Loucy (cell line): ENCODE measurements at regions not wholly inside any gene's neighbourhood (a gene's known extent, or its start where the extent isn't known, plus 50 kb on each side); places are given as distances from the start of the nearest gene placed in this dataset.

ENCODE experiments used
- H2AFZ ChIP-seq: fragments of 200-600 bp; sonication (generic); 2 replicates; pipeline ENCODE4 v1.6.0; 2016; ENCODE audit warnings: antibody characterized with exemption, mild to moderate bottlenecking, low read length, moderate library complexity
- H3F3A ChIP-seq: fragments of 200-600 bp; 2 replicates; pipeline ENCODE4 v1.6.0; 2016; ENCODE audit warnings: antibody characterized with exemption, low read depth, mild to moderate bottlenecking
- H3K27me3 ChIP-seq: fragments of 200-600 bp; sonication (generic); 2 replicates; pipeline ENCODE4 v1.6.1; 2014; ENCODE audit warnings: low read length, mild to moderate bottlenecking; ENCODE audit not compliant: insufficient read depth, poor library complexity, severe bottlenecking
- H3K36me3 ChIP-seq: fragments of 200-600 bp; sonication (generic); 2 replicates; pipeline ENCODE4 v1.6.1; 2016; ENCODE audit warnings: low read length; ENCODE audit not compliant: insufficient read depth
- H3K4me1 ChIP-seq: fragments of 200-600 bp; sonication (generic); 2 replicates; pipeline ENCODE4 v1.5.1; 2014; ENCODE audit warnings: low read length, mild to moderate bottlenecking; ENCODE audit not compliant: insufficient read depth, poor library complexity, severe bottlenecking
- H3K4me2 ChIP-seq: fragments of 200-600 bp; sonication (generic); 2 replicates; pipeline ENCODE4 v1.6.0; 2014; ENCODE audit warnings: antibody characterized with exemption, low read length, low read depth, mild to moderate bottlenecking; ENCODE audit not compliant: poor library complexity, severe bottlenecking
- H3K4me3 ChIP-seq: fragments of 200-600 bp; sonication (generic); 2 replicates; pipeline ENCODE4 v1.5.1; 2014; ENCODE audit warnings: low read length, mild to moderate bottlenecking, mixed read lengths; ENCODE audit not compliant: poor library complexity, severe bottlenecking
- H3K79me2 ChIP-seq: fragments of 200-600 bp; sonication (generic); 2 replicates; pipeline ENCODE4 v1.6.1; 2014; ENCODE audit warnings: low read length; ENCODE audit not compliant: insufficient read depth
- H3K9ac ChIP-seq: fragments of 200-600 bp; sonication (generic); 2 replicates; pipeline ENCODE4 v1.6.0; 2014; ENCODE audit warnings: mild to moderate bottlenecking, low read depth, low read length, moderate library complexity; ENCODE audit not compliant: poor library complexity, severe bottlenecking
- H3K9me2 ChIP-seq: fragments of 200-600 bp; sonication (generic); replicated peaks from 2 replicates; pipeline ENCODE4 v1.6.1; 2016; ENCODE audit warnings: low read depth, low read length, mixed read lengths
- H3K9me3 ChIP-seq: fragments of 200-600 bp; sonication (generic); 2 replicates; pipeline ENCODE4 v1.6.1; 2014; ENCODE audit warnings: mild to moderate bottlenecking, antibody characterized with exemption, low read length, low read depth; ENCODE audit not compliant: insufficient read depth
- H4K20me1 ChIP-seq: fragments of 200-600 bp; sonication (generic); 2 replicates; pipeline ENCODE4 v1.6.0; 2014; ENCODE audit warnings: antibody characterized with exemption, low read length, mild to moderate bottlenecking; ENCODE audit not compliant: insufficient read depth, poor library complexity, severe bottlenecking
- EZH2phosphoT487 ChIP-seq: fragments of 200-600 bp; IDR thresholded peaks from 2 replicates; pipeline ENCODE4 v1.6.1; 2018; ENCODE audit warnings: antibody characterized with exemption, mild to moderate bottlenecking, moderate library complexity, borderline replicate concordance
- TF ChIP-seq, protein P1 (sequence below): fragments of 200-600 bp; sonication (generic); conservative IDR thresholded peaks from 2 replicates; pipeline ENCODE4 v1.5.1; 2014; ENCODE audit warnings: mild to moderate bottlenecking, antibody characterized with exemption, low read length

DNA sequence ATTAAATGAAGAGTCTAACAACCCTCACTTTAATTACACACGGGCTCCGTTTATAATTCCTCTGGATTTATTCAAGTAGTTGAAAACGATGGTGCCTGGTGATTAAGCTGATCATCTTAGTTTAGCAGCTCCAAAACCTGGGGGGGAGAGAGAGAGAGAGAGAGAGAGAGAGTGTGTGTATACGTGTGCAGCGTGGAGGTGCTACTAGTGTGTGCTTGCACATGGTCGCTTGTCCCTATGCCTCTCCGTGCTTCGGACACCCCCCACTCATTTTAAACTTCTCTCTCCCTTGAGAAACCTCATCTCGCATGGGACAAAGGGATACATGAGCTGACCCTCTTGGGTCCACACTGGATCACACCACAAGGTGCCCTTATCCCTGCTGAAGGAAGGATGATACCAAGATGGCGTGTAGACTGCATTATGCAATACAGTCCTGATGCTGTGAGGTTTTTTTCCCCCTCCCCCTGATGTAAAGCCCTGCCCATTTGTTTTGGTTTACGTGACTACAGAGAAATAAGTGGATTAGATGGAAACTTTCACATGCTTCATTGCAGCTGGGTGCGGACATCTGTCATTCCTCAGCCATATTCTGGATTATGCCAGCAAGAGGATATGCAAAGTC is 320.8 kb downstream of the ZNF536 start:
- no peaks in the 10 kb centered on the region for H3K79me2 ChIP-seq
- no peaks in the 10 kb centered on the region for H3K9me2 ChIP-seq
- H3K9ac ChIP-seq, result no peak overlapping the region
- no peak overlapping the region for H3K4me3 ChIP-seq
- H3K9me3 ChIP-seq, result no peaks in the 10 kb centered on the region
- TF ChIP-seq, protein P1, sequence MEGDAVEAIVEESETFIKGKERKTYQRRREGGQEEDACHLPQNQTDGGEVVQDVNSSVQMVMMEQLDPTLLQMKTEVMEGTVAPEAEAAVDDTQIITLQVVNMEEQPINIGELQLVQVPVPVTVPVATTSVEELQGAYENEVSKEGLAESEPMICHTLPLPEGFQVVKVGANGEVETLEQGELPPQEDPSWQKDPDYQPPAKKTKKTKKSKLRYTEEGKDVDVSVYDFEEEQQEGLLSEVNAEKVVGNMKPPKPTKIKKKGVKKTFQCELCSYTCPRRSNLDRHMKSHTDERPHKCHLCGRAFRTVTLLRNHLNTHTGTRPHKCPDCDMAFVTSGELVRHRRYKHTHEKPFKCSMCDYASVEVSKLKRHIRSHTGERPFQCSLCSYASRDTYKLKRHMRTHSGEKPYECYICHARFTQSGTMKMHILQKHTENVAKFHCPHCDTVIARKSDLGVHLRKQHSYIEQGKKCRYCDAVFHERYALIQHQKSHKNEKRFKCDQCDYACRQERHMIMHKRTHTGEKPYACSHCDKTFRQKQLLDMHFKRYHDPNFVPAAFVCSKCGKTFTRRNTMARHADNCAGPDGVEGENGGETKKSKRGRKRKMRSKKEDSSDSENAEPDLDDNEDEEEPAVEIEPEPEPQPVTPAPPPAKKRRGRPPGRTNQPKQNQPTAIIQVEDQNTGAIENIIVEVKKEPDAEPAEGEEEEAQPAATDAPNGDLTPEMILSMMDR, result no peak
- no peak for TF ChIP-seq EZH2phosphoT487
- H3K27me3 ChIP-seq, result no peaks in the 10 kb centered on the region
- H3K4me1 ChIP-seq, result no peaks in the 10 kb centered on the region
- H2AFZ ChIP-seq, result no peak overlapping the region
- no peak overlapping the region for H3K4me2 ChIP-seq
- H3K36me3 ChIP-seq, result no peaks in the 10 kb centered on the region
- no peaks in the 10 kb centered on the region for H3F3A ChIP-seq
- no peaks in the 10 kb centered on the region for H4K20me1 ChIP-seq

DNA sequence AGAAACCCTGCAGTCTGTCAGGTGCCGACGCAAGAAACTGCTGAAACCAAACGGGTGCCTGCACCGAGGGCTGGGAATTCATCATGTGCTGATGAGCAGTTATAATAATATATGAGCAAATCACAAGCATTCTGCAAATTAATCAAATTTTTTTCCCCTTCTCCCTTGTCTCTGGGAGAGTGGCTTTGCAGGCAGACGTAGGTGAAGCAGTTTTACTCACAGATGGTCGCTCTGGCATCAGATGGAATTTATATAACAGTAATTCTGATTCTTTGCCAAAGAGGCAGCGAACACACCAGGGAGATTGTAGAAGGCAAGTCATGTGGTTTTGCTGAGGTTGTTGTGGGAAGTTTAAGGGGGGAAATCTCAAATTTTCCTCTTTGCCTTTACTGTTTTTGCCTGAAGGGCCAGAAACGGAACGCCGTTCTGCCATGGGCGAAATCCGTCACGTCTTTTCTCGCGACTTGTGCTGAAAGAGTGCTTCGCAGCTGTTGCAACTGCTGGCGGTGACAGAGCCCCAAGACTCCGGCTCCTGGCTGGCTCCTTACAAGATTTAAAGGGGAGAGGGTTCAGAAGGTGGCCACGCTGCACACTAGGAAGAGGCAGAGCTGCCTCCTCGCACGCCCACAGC is 320.1 kb downstream of the ZNF536 start:
- Histone ChIP-seq H2AFZ (no peak overlapping the region), H3K4me3 (no peak overlapping the region), H3K4me1 (no peaks in the 10 kb centered on the region), H3K27me3 (no peaks in the 10 kb centered on the region), H3K79me2 (no peaks in the 10 kb centered on the region), H4K20me1 (no peaks in the 10 kb centered on the region), H3K4me2 (no peak overlapping the region), H3K9ac (no peak overlapping the region), H3K36me3 (no peaks in the 10 kb centered on the region), H3K9me3 (no peaks in the 10 kb centered on the region), H3F3A (no peaks in the 10 kb centered on the region), H3K9me2 (no peaks in the 10 kb centered on the region)
- TF ChIP-seq EZH2phosphoT487, result no peak
- TF ChIP-seq, protein P1, result no peak

GRCh38 chr19:30691819-30692166 is 319.6 kb downstream of the ZNF536 start:
- H2AFZ ChIP-seq, result no peak overlapping the region
- no peak overlapping the region for H3K9ac ChIP-seq

More at GRCh38 chr19:30691819-30692166, 319.6 kb downstream of the ZNF536 start:
- Histone ChIP-seq H3K4me2 (no peak overlapping the region), H3K4me3 (no peak overlapping the region), H3K79me2 (no peaks in the 10 kb centered on the region), H3K4me1 (no peaks in the 10 kb centered on the region), H3K27me3 (no peaks in the 10 kb centered on the region), H3F3A (no peaks in the 10 kb centered on the region), H3K36me3 (no peaks in the 10 kb centered on the region), H3K9me2 (no peaks in the 10 kb centered on the region), H3K9me3 (no peaks in the 10 kb centered on the region), H4K20me1 (no peaks in the 10 kb centered on the region)
- no peak for TF ChIP-seq EZH2phosphoT487
